H9 (cell line): ENCODE measurements at regions not wholly inside any gene's neighbourhood (a gene's known extent, or its start where the extent isn't known, plus 50 kb on each side); places are given as distances from the start of the nearest gene placed in this dataset.

Experiments used
- DNase-seq: peaks from one replicate; pipeline ENCODE4 v3.0.0-alpha.2; 2017
- H2AFZ ChIP-seq: one replicate; pipeline ENCODE4 v1.6.1; 2013; ENCODE audit warnings: mild to moderate bottlenecking, low read length, control low read depth, moderate library complexity
- H2AK5ac ChIP-seq: 2 replicates; pipeline ENCODE4 v1.6.1; 2013; ENCODE audit warnings: low read length, control low read depth, mixed read lengths; ENCODE audit not compliant: insufficient read length
- H2BK120ac ChIP-seq: one replicate; pipeline ENCODE4 v1.6.1; 2013; ENCODE audit warnings: low read depth, mild to moderate bottlenecking, low read length, control low read depth, inconsistent platforms; ENCODE audit not compliant: poor library complexity, severe bottlenecking
- H2BK12ac ChIP-seq: 2 replicates; pipeline ENCODE4 v1.6.1; 2013; ENCODE audit warnings: low read length, control low read depth, mixed read lengths, low read depth; ENCODE audit not compliant: insufficient read length
- H2BK15ac ChIP-seq: 2 replicates; pipeline ENCODE4 v1.6.1; 2013; ENCODE audit warnings: low read depth, low read length, control low read depth
- H2BK20ac ChIP-seq: one replicate; pipeline ENCODE4 v1.6.1; 2013; ENCODE audit warnings: low read depth, mild to moderate bottlenecking, low read length, control low read depth, inconsistent platforms; ENCODE audit not compliant: poor library complexity, severe bottlenecking
- H2BK5ac ChIP-seq: 2 replicates; pipeline ENCODE4 v1.6.1; 2013; ENCODE audit warnings: low read length, control low read depth, mixed read lengths; ENCODE audit not compliant: insufficient read length
- H3K14ac ChIP-seq: 2 replicates; pipeline ENCODE4 v1.6.1; 2013; ENCODE audit warnings: low read length, control low read depth; ENCODE audit not compliant: insufficient read depth
- H3K18ac ChIP-seq: 2 replicates; pipeline ENCODE4 v1.6.1; 2013; ENCODE audit warnings: low read depth, mild to moderate bottlenecking, mixed read lengths, low read length, control low read depth; ENCODE audit not compliant: insufficient read length
- H3K23ac ChIP-seq: 2 replicates; pipeline ENCODE4 v1.6.1; 2013; ENCODE audit warnings: low read length, control low read depth, mixed read lengths, low read depth; ENCODE audit not compliant: insufficient read length
- H3K23me2 ChIP-seq: 2 replicates; pipeline ENCODE4 v1.6.1; 2013; ENCODE audit warnings: low read depth, mild to moderate bottlenecking, mixed read lengths, low read length, control low read depth; ENCODE audit not compliant: insufficient read length, poor library complexity, severe bottlenecking
- H3K27ac ChIP-seq: 2 replicates; pipeline ENCODE4 v1.5.1; 2013; ENCODE audit warnings: low read length, control low read depth, mixed read lengths, low read depth; ENCODE audit not compliant: insufficient read length
- H3K27me3 ChIP-seq: 2 replicates; pipeline ENCODE4 v1.6.1; 2013; ENCODE audit warnings: low read length, control low read depth, inconsistent platforms; ENCODE audit not compliant: insufficient read depth
- H3K4ac ChIP-seq: 2 replicates; pipeline ENCODE4 v1.6.1; 2013; ENCODE audit warnings: low read depth, mild to moderate bottlenecking, control low read depth, inconsistent platforms, low read length, moderate library complexity
- H3K4me1 ChIP-seq: 2 replicates; pipeline ENCODE4 v1.6.1; 2013; ENCODE audit warnings: low read length, control low read depth, inconsistent platforms; ENCODE audit not compliant: insufficient read depth
- H3K4me2 ChIP-seq: 2 replicates; pipeline ENCODE4 v1.6.1; 2013; ENCODE audit warnings: low read length, control low read depth, mixed read lengths; ENCODE audit not compliant: insufficient read length, insufficient read depth
- H3K56ac ChIP-seq: 2 replicates; pipeline ENCODE4 v1.6.1; 2013; ENCODE audit warnings: low read depth, mild to moderate bottlenecking, mixed read lengths, low read length, control low read depth; ENCODE audit not compliant: insufficient read length
- H3K79me1 ChIP-seq: 2 replicates; pipeline ENCODE4 v1.6.1; 2013; ENCODE audit warnings: low read depth, mild to moderate bottlenecking, moderate library complexity, low read length, control low read depth, inconsistent platforms; ENCODE audit not compliant: insufficient read depth, poor library complexity, severe bottlenecking
- H3K79me2 ChIP-seq: 2 replicates; pipeline ENCODE4 v1.6.1; 2013; ENCODE audit warnings: low read length, control low read depth, inconsistent platforms; ENCODE audit not compliant: insufficient read depth
- H3K9ac ChIP-seq: 2 replicates; pipeline ENCODE4 v1.6.1; 2013; ENCODE audit warnings: low read length, control low read depth, mixed read lengths; ENCODE audit not compliant: insufficient read length; ENCODE audit errors: extremely low read depth
- H3K9me3 ChIP-seq: one replicate; pipeline ENCODE4 v1.6.1; 2013; ENCODE audit warnings: low read depth, low read length, inconsistent platforms; ENCODE audit not compliant: control insufficient read depth
- H3T11ph ChIP-seq: one replicate; pipeline ENCODE4 v1.6.1; 2013; ENCODE audit warnings: mild to moderate bottlenecking, low read length, control low read depth, inconsistent platforms
- H4K20me1 ChIP-seq: one replicate; pipeline ENCODE4 v1.6.1; 2013; ENCODE audit not compliant: control insufficient read depth, insufficient read length, insufficient read depth
- H4K5ac ChIP-seq: 2 replicates; pipeline ENCODE4 v1.6.1; 2013; ENCODE audit warnings: low read depth, mild to moderate bottlenecking, mixed read lengths, low read length, control low read depth; ENCODE audit not compliant: insufficient read length
- H4K8ac ChIP-seq: replicated peaks from 2 replicates; pipeline ENCODE4 v1.6.1; 2013; ENCODE audit warnings: low read length, control low read depth, mixed read lengths, low read depth; ENCODE audit not compliant: insufficient read length
- H4K91ac ChIP-seq: 2 replicates; pipeline ENCODE4 v1.6.1; 2013; ENCODE audit warnings: low read depth, mild to moderate bottlenecking, moderate library complexity, mixed read lengths, low read length, control low read depth; ENCODE audit not compliant: insufficient read length
- H3K27ac Mint-ChIP-seq, 3 experiments: 2 replicates in 2 of 3; 3 replicates in 1 of 3; pipeline ENCODE4 v1.8.0; 2020 to 2021; ENCODE audit warnings: mixed read lengths in 3 of 3, mild to moderate bottlenecking in 1 of 3, moderate library complexity in 1 of 3
- H3K27me3 Mint-ChIP-seq: 2 replicates; pipeline ENCODE4 v1.8.0; 2021; ENCODE audit warnings: low read depth, mild to moderate bottlenecking, moderate library complexity, mixed read lengths
- H3K36me3 Mint-ChIP-seq, 3 experiments: 2 replicates in 2 of 3; 3 replicates in 1 of 3; pipeline ENCODE4 v1.8.0; 2020 to 2021; ENCODE audit warnings: low read depth in 3 of 3, mixed read lengths in 3 of 3; ENCODE audit not compliant: insufficient read depth in 1 of 3
- H3K4me1 Mint-ChIP-seq, 2 experiments: 2 replicates each; pipeline ENCODE4 v1.8.0; 2020; ENCODE audit warnings: mixed read lengths in 2 of 2
- H3K4me3 Mint-ChIP-seq, 2 experiments: 2 replicates in 1 of 2; 3 replicates in 1 of 2; pipeline ENCODE4 v1.8.0; 2020 to 2021; ENCODE audit warnings: mild to moderate bottlenecking in 2 of 2, mixed read lengths in 2 of 2, moderate library complexity in 1 of 2
- H3K9me3 Mint-ChIP-seq, 2 experiments: 2 replicates in 1 of 2; 3 replicates in 1 of 2; pipeline ENCODE4 v1.8.0; 2020; ENCODE audit warnings: mild to moderate bottlenecking in 2 of 2, mixed read lengths in 2 of 2, moderate library complexity in 1 of 2
- WGBS: extraction: QIAGEN DNeasy Blood & Tissue Kit; methylation state at CpG from one replicate; pipeline ENCODE4 v1.1.7; 2013; ENCODE audit warnings: missing lambda C conversion rate, low lambda C conversion rate, mixed read lengths; ENCODE audit not compliant: insufficient read length; ENCODE audit errors: extremely low coverage; 5-methylcytosine and 5-hydroxymethylcytosine counted together
- TF ChIP-seq, protein P1 (sequence below): fragments of 200-600 bp; sonication (generic); conservative IDR thresholded peaks from 3 replicates; pipeline ENCODE4 v1.8.0; 2021; ENCODE audit warnings: antibody characterized with exemption, mild to moderate bottlenecking

DNA sequence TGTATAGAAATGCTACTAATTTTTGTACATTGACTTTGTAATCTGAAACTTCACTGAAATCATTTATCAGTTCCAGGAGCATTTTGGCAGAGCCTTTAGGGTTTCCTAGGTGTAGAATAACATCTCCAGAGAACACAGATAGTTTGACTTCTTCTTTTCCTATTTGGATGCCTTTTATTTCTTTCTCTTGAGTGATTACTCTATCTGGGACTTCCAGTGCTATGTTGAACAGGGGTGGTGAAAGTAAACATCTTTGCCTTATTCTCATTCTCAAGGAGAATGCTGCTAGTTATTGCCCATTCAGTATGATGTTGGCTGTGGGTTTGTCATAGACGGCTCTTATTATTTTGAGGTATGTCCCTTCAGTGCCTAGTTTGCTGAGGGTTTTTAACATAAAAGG lies 697.9 kb upstream of the ROBO1 start:
- Histone ChIP-seq H3K18ac (no peak overlapping the region), H3K9ac (no peak overlapping the region), H2BK12ac (no peak overlapping the region), H2BK5ac (no peak overlapping the region), H2BK120ac (no peak overlapping the region), H3K23ac (no peak overlapping the region), H3K4me1 (no peaks in the 10 kb centered on the region), H3K14ac (no peak overlapping the region), H2BK15ac (no peak overlapping the region), H3K4ac (no peak overlapping the region), H2AK5ac (no peak overlapping the region), H2BK20ac (no peak overlapping the region), H3K79me2 (no peaks in the 10 kb centered on the region), H2AFZ (no peak overlapping the region), H3K56ac (no peak overlapping the region), H3T11ph (no peak overlapping the region), H3K4me2 (no peak overlapping the region), H3K9me3 (no peaks in the 10 kb centered on the region), H3K27ac (no peak overlapping the region), H3K79me1 (no peaks in the 10 kb centered on the region), H4K91ac (no peak overlapping the region), H3K23me2 (no peaks in the 10 kb centered on the region), H4K5ac (no peak overlapping the region), H3K27me3 (no peaks in the 10 kb centered on the region), H4K8ac (no peak overlapping the region), H4K20me1 (no peaks in the 10 kb centered on the region)
- Mint-ChIP-seq H3K27me3 (no peaks in the 10 kb centered on the region), H3K4me1 (peaks cover 5 to 6% of the 10 kb centered on the region in 2 experiments; a peak in 3 of 4 replicates), H3K36me3 (peaks cover 2 to 11% (median 6%) of the 10 kb centered on the region in 3 experiments; a peak in 5 of 7 replicates), H3K9me3 (peaks cover 3 to 9% of the 10 kb centered on the region in 2 experiments; a peak in 2 of 5 replicates), H3K27ac (no peak overlapping the region), H3K4me3 (no peak overlapping the region)
- DNase-seq, result no peak
- WGBS, result no CpG with 5 or more reads among the region's 1 CpG
- TF ChIP-seq, protein P1, sequence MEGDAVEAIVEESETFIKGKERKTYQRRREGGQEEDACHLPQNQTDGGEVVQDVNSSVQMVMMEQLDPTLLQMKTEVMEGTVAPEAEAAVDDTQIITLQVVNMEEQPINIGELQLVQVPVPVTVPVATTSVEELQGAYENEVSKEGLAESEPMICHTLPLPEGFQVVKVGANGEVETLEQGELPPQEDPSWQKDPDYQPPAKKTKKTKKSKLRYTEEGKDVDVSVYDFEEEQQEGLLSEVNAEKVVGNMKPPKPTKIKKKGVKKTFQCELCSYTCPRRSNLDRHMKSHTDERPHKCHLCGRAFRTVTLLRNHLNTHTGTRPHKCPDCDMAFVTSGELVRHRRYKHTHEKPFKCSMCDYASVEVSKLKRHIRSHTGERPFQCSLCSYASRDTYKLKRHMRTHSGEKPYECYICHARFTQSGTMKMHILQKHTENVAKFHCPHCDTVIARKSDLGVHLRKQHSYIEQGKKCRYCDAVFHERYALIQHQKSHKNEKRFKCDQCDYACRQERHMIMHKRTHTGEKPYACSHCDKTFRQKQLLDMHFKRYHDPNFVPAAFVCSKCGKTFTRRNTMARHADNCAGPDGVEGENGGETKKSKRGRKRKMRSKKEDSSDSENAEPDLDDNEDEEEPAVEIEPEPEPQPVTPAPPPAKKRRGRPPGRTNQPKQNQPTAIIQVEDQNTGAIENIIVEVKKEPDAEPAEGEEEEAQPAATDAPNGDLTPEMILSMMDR, result no peak
